Fibroblast of villous mesenchyme (primary cell): ENCODE measurements at regions not wholly inside any gene's neighbourhood (a gene's known extent, or its start where the extent isn't known, plus 50 kb on each side); places are given as distances from the start of the nearest gene placed in this dataset.
A peak's percentile ranks its signal among the peaks of the same experiment; 100 is the strongest.
"Not testable (repeated sequence)": the region's sequence is repeated elsewhere in the genome, so short reads cannot be mapped to it uniquely, and the experiment has no call there.

Source experiments
- DNase-seq: peaks from one replicate; pipeline ENCODE4 v3.0.0-alpha.2; 2010; ENCODE audit warnings: low read depth
- H3K4me3 ChIP-seq: 2 replicates; pipeline ENCODE4 v1.5.1; 2011; ENCODE audit warnings: low read depth, mild to moderate bottlenecking, low read length
- CTCF ChIP-seq: IDR thresholded peaks from 2 replicates; pipeline ENCODE4 v1.5.1; 2012; ENCODE audit warnings: low read depth, mild to moderate bottlenecking, low read length; ENCODE audit not compliant: insufficient read depth

- DNase-seq, result no peak
- no peak for TF ChIP-seq CTCF
- H3K4me3 ChIP-seq, result no peak overlapping the region
Measured at GRCh38 chr13:73661687-73662425, 472.3 kb downstream of the KLF12 start.

- no peak for TF ChIP-seq CTCF
- no peak overlapping the region for H3K4me3 ChIP-seq
- DNase-seq, result no peak
Measured at GRCh38 chr13:73661066-73661465, 473.1 kb downstream of the KLF12 start.

- no peak for DNase-seq
- TF ChIP-seq CTCF, result no peak
- H3K4me3 ChIP-seq, result no peak overlapping the region
Measured at GRCh38 chr13:73658639-73659038, 475.6 kb downstream of the KLF12 start.

GRCh38 chr13:73657821-73658540, 476.2 kb downstream of the KLF12 start:
- TF ChIP-seq CTCF, result no peak
- DNase-seq, result peak; percentile 41

GRCh38 chr13:73656863-73657262, 477.3 kb downstream of the KLF12 start:
- DNase-seq, result no peak
- H3K4me3 ChIP-seq, result no peak overlapping the region
- no peak for TF ChIP-seq CTCF

More at GRCh38 chr13:73657821-73658540, 476.2 kb downstream of the KLF12 start:
- no peak overlapping the region for H3K4me3 ChIP-seq

- DNase-seq, result no peak
- no peak overlapping the region for H3K4me3 ChIP-seq
- TF ChIP-seq CTCF, result no peak
Measured at GRCh38 chr13:73653688-73654087, 480.5 kb downstream of the KLF12 start.

GRCh38 chr13:73647417-73647816, 486.8 kb downstream of the KLF12 start:
- no peak for DNase-seq
- no peak for TF ChIP-seq CTCF

GRCh38 chr13:73640476-73641179, 493.6 kb downstream of the KLF12 start:
- DNase-seq, H3K4me3 ChIP-seq: not testable (repeated sequence)

More at GRCh38 chr13:73647417-73647816, 486.8 kb downstream of the KLF12 start:
- H3K4me3 ChIP-seq, result no peak overlapping the region
